Stimulated activated CD4-positive, alpha-beta T cell treated with anti-CD3 and anti-CD28 coated beads, Interleukin-15, amount 100 ng/mL, for 1 hour (primary cell): ENCODE measurements at regions not wholly inside any gene's neighbourhood (a gene's known extent, or its start where the extent isn't known, plus 50 kb on each side); places are given as distances from the start of the nearest gene placed in this dataset.

Source experiments
- DNase-seq, 2 donors: peaks; one replicate each; pipeline ENCODE4 v3.0.0-alpha.2; 2020; ENCODE audit warnings: low read depth in 1 of 2, low spot score in 1 of 2

GRCh38 chr14:65222440-65222858 lies 120.1 kb upstream of the MAX start:
- peak; percentile 31 to 46 for DNase-seq

- DNase-seq: no peak
These were observed 121.3 kb upstream of the MAX start for GRCh38 chr14:65223636-65224035.

DNA sequence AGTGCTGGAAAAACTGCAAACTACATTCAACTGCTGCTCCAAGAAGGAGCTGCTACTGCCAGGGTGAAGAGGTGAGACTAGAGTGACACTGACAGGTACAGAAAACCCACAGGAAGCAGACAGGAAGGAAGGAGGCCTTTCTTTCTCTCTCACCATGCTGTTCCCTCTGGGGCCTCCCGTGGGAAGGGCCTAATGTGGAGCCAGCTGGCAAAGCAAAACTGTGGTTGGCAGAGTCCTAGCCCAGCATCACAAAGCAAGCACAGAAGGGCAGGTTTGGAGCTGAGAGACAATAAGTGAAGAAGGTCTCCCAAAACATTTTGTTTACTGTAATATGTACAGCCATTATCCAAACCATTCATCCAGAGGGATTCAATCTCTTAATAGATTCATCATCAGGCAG lies 122.5 kb upstream of the MAX start:
- no peak for DNase-seq

DNA sequence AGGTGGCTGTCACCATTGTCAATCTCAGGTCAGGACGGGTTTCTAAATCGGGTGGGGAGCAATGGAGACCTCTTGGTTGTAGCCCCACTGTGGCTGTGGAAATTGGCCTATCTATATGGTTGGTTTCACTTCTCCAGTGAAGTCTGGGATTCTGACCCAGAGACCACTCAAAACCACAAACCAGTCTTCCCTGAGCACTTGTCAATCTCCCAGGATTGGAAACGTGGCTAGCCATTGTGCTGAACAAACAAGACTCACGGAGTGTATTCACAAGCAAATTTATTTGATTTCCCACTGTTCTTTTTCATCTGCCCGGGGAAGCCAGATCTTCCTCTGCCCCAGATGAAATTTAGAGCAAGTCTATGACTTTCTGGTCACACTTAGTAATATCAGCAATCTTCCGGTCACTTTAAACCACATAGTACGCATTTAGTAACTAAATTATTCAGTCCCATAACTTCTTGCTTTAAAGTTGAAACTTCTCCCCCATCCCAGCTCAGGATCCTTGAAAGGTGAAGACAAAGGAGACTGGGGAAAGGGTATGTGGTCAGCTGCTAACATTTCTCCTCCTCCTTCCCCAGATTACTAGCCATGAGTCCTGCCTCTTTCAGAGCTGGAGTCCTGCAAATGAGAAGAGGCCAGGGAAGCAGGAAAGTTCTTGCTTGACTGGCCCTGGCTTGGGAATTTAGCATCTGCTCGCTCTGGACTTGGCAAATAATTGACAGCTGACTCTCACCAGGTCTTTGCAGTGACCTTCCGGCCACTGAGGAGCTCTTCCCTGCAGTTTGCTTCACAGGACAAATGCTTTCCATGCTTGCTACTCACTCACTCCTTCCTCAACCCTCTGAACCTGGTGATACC lies 123.2 kb upstream of the MAX start:
- DNase-seq: no peak

- DNase-seq: no peak
These were observed 124.7 kb upstream of the MAX start for GRCh38 chr14:65226824-65227604.

- DNase-seq: no peak
These were observed 126.1 kb upstream of the MAX start for GRCh38 chr14:65228436-65228835.

- no peak for DNase-seq
These were observed 126.8 kb upstream of the MAX start for GRCh38 chr14:65228956-65229747.

GRCh38 chr14:65229748-65230728 lies 127.7 kb upstream of the MAX start:
- DNase-seq: peak in 1 of 2 donors; percentile 14

GRCh38 chr14:65231286-65231980 lies 129.1 kb upstream of the MAX start:
- no peak for DNase-seq

- DNase-seq: no peak
These were observed 132.5 kb upstream of the MAX start for GRCh38 chr14:65234752-65235361.

DNA sequence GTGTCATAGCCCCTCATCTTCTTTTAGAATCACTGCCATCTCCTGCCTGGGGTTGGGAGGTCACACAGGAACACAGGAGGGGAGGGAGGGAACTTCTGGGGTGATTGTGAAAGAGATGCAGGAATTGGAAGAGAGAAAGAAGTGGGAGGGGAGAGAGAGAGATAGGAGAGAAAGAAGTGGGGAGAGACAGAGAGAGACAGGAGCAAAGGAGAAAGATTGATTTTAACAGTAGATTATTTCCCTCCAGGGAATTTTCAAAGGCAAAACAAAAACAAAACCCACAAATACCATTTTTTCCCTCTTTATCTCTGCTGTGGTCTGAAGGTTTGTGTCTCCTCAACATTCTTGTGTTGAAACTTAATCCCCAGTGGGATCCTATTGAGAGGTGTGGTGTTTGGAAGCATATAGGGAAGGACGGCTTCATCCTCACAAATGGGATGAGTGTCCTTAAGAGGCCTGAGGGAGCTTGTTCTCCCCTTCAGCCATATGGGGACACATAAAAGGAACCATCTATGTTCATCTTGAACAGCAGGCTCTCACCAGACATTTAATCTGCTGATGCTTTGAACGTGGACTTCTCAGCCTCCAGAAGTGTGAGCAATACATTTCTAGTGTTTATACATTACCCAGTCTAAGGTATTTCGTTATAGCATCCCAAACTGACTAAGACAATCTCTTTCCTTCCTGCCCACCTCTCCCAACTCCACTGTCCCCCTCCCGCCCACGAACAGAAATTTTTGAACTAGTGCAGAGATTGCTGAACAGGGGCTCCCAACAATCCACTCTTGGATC lies 134.9 kb upstream of the MAX start:
- no peak for DNase-seq

DNA sequence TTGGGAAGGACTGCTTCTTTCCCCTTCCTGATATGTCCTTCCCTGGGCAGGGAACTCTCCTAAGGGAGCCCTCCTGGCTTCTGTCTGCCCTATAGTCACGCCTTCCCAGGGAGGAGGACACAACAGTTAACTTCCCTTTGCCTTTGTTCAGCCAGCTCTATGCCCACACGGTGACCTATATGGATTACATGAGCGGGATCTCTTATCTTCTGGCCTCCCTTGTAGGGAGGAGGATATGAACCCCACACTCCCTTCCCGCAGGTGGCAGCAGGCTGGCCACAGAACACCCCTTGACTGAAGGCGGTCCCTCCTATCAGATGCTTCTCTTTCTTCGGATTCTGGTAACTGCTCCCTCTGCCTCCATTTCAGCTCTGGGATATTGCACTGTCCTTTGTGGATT lies 135.6 kb upstream of the MAX start:
- no peak for DNase-seq

DNA sequence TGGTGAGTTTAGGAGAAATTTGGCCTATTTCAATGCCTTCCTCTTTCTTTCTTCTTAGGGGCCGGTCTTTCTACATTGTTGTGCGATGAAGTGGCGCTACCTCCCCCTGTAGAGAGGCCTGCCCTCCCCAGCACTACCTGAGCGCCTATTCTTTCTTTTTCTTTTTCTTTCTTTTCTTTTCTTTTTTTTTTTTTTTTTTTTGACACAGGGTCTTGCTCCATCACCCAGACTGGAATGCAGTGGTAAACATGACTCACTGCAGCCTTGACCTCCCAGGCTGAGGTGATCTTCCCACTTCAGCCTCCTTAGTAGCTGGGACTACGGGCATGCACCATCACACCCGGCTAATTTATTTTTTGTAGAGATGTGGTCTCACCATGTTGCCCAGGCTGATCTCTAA lies 136.1 kb upstream of the MAX start:
- DNase-seq: no peak

- DNase-seq: no peak
These were observed 137.0 kb upstream of the MAX start for GRCh38 chr14:65239143-65239937.

DNA sequence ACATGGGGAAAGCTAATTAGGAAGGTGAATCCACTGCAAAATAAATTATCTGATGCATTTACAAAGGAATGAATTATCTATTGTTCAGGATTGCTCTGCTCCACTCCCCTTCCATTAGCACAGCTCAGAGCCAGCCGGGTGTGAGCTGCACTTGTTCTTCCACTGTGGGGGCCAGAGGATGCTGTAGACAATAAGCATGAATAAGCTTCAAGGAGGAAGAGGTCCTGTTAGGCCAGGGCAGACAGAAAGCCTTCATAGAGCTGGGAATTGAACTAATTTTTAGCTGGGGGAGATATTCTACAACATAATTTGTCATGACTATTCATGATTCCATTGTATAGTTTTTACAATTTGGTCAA lies 137.6 kb upstream of the MAX start:
- no peak for DNase-seq

GRCh38 chr14:65241125-65241752 lies 138.9 kb upstream of the MAX start:
- DNase-seq: no peak

- no peak for DNase-seq
These were observed 140.4 kb upstream of the MAX start for GRCh38 chr14:65242732-65243134.
